ENCODE measurements at regions not wholly inside any gene's neighbourhood (a gene's known extent, or its start where the extent isn't known, plus 50 kb on each side); places are given as distances from the start of the nearest gene placed in this dataset.

- no peak for DNase-seq
- no peak overlapping the region for H3K9ac ChIP-seq (ENCODE audit: low read length)
- H3K4me1 ChIP-seq (ENCODE audit: low read length), result no peaks in the 10 kb centered on the region
- H3K27me3 ChIP-seq (ENCODE audit: low read length), result no peaks in the 10 kb centered on the region
- H3K4me2 ChIP-seq (ENCODE audit: low read depth, low read length, poor library complexity, severe bottlenecking), result no peak overlapping the region
- H4K20me1 ChIP-seq (ENCODE audit: insufficient read depth, low read depth, low read length), result no peaks in the 10 kb centered on the region
- no peaks in the 10 kb centered on the region for H3K9me3 ChIP-seq (ENCODE audit: low read length)
- H3K27ac ChIP-seq (ENCODE audit: low read length), result no peak overlapping the region
- no peaks in the 10 kb centered on the region for H3K36me3 ChIP-seq (ENCODE audit: insufficient read depth, low read length)
- H3K9me2 ChIP-seq (replicated peaks; ENCODE audit: insufficient read depth, low read length), result no peaks in the 10 kb centered on the region
- no peak overlapping the region for H3K4me3 ChIP-seq (ENCODE audit: low read length)
- H2AFZ ChIP-seq (ENCODE audit: low read length), result no peak overlapping the region
- H3K79me2 ChIP-seq (ENCODE audit: low read length), result no peaks in the 10 kb centered on the region
Measured at GRCh38 chr3:151935446-151935845, 62.0 kb downstream of the SUCNR1 start.

GRCh38 chr3:151940481-151940880 is 67.0 kb downstream of the SUCNR1 start:
- Histone ChIP-seq H3K9ac (ENCODE audit: low read length) (no peak overlapping the region), H3K9me3 (ENCODE audit: low read length) (no peaks in the 10 kb centered on the region), H3K27me3 (ENCODE audit: low read length) (no peaks in the 10 kb centered on the region), H2AFZ (ENCODE audit: low read length) (no peak overlapping the region), H3K4me2 (ENCODE audit: low read depth, low read length, poor library complexity, severe bottlenecking) (no peak overlapping the region), H3K27ac (ENCODE audit: low read length) (no peak overlapping the region), H3K4me1 (ENCODE audit: low read length) (no peaks in the 10 kb centered on the region), H3K9me2 (replicated peaks; ENCODE audit: insufficient read depth, low read length) (no peaks in the 10 kb centered on the region; the same call in 1 of the 2 replicates), H3K36me3 (ENCODE audit: insufficient read depth, low read length) (no peaks in the 10 kb centered on the region), H3K4me3 (ENCODE audit: low read length) (no peak overlapping the region), H4K20me1 (ENCODE audit: insufficient read depth, low read depth, low read length) (no peaks in the 10 kb centered on the region), H3K79me2 (ENCODE audit: low read length) (no peaks in the 10 kb centered on the region)
- DNase-seq, result no peak

- no peak overlapping the region for H2AFZ ChIP-seq (ENCODE audit: low read length)
- no peaks in the 10 kb centered on the region; the same call in 1 of the 2 replicates for H3K9me2 ChIP-seq (replicated peaks; ENCODE audit: insufficient read depth, low read length)
- H3K36me3 ChIP-seq (ENCODE audit: insufficient read depth, low read length), result no peaks in the 10 kb centered on the region
- no peak overlapping the region for H3K9ac ChIP-seq (ENCODE audit: low read length)
- H3K9me3 ChIP-seq (ENCODE audit: low read length), result no peaks in the 10 kb centered on the region
- no peaks in the 10 kb centered on the region for H3K27me3 ChIP-seq (ENCODE audit: low read length)
- no peak overlapping the region for H3K4me3 ChIP-seq (ENCODE audit: low read length)
- no peak overlapping the region for H3K27ac ChIP-seq (ENCODE audit: low read length)
- peak; percentile 27 for DNase-seq
- H3K4me1 ChIP-seq (ENCODE audit: low read length), result no peaks in the 10 kb centered on the region
- H3K4me2 ChIP-seq (ENCODE audit: low read depth, low read length, poor library complexity, severe bottlenecking), result no peak overlapping the region
- no peaks in the 10 kb centered on the region for H4K20me1 ChIP-seq (ENCODE audit: insufficient read depth, low read depth, low read length)
- H3K79me2 ChIP-seq (ENCODE audit: low read length), result no peaks in the 10 kb centered on the region
Measured at GRCh38 chr3:151943539-151943938, 70.1 kb downstream of the SUCNR1 start.

- no peaks in the 10 kb centered on the region for H3K36me3 ChIP-seq (ENCODE audit: insufficient read depth, low read length)
- H3K4me3 ChIP-seq (ENCODE audit: low read length), result no peak overlapping the region
- H3K4me1 ChIP-seq (ENCODE audit: low read length), result no peaks in the 10 kb centered on the region
- no peak for DNase-seq
- H3K9me3 ChIP-seq (ENCODE audit: low read length), result no peaks in the 10 kb centered on the region
- H3K4me2 ChIP-seq (ENCODE audit: low read depth, low read length, poor library complexity, severe bottlenecking), result no peak overlapping the region
- no peaks in the 10 kb centered on the region for H3K79me2 ChIP-seq (ENCODE audit: low read length)
- H3K27ac ChIP-seq (ENCODE audit: low read length), result no peak overlapping the region
- H3K9ac ChIP-seq (ENCODE audit: low read length), result no peak overlapping the region
- no peaks in the 10 kb centered on the region; the same call in 1 of the 2 replicates for H3K9me2 ChIP-seq (replicated peaks; ENCODE audit: insufficient read depth, low read length)
- no peaks in the 10 kb centered on the region for H4K20me1 ChIP-seq (ENCODE audit: insufficient read depth, low read depth, low read length)
- H2AFZ ChIP-seq (ENCODE audit: low read length), result no peak overlapping the region
- H3K27me3 ChIP-seq (ENCODE audit: low read length), result no peaks in the 10 kb centered on the region
Measured at GRCh38 chr3:151944356-151944755, 70.9 kb downstream of the SUCNR1 start.

GRCh38 chr3:151946606-151947005 is 73.2 kb downstream of the SUCNR1 start:
- no peaks in the 10 kb centered on the region for H3K79me2 ChIP-seq (ENCODE audit: low read length)
- H3K4me3 ChIP-seq (ENCODE audit: low read length), result no peak overlapping the region
- H3K36me3 ChIP-seq (ENCODE audit: insufficient read depth, low read length), result no peaks in the 10 kb centered on the region
- H3K9ac ChIP-seq (ENCODE audit: low read length), result no peak overlapping the region
- no peaks in the 10 kb centered on the region for H3K9me3 ChIP-seq (ENCODE audit: low read length)
- H3K27ac ChIP-seq (ENCODE audit: low read length), result no peak overlapping the region
- no peaks in the 10 kb centered on the region for H4K20me1 ChIP-seq (ENCODE audit: insufficient read depth, low read depth, low read length)
- H2AFZ ChIP-seq (ENCODE audit: low read length), result no peak overlapping the region
- H3K4me1 ChIP-seq (ENCODE audit: low read length), result no peaks in the 10 kb centered on the region
- H3K4me2 ChIP-seq (ENCODE audit: low read depth, low read length, poor library complexity, severe bottlenecking), result no peak overlapping the region
- no peak for DNase-seq
- H3K9me2 ChIP-seq (replicated peaks; ENCODE audit: insufficient read depth, low read length), result no peaks in the 10 kb centered on the region; the same call in 1 of the 2 replicates
- H3K27me3 ChIP-seq (ENCODE audit: low read length), result no peaks in the 10 kb centered on the region

- H3K4me2 ChIP-seq (ENCODE audit: low read depth, low read length, poor library complexity, severe bottlenecking), result no peak overlapping the region
- H3K27me3 ChIP-seq (ENCODE audit: low read length), result no peaks in the 10 kb centered on the region
- H3K36me3 ChIP-seq (ENCODE audit: insufficient read depth, low read length), result no peaks in the 10 kb centered on the region
Measured at GRCh38 chr3:151949706-151950105, 76.3 kb downstream of the SUCNR1 start.

GRCh38 chr3:151955356-151955755 is 81.9 kb downstream of the SUCNR1 start:
- Histone ChIP-seq H3K79me2 (ENCODE audit: low read length) (no peaks in the 10 kb centered on the region), H3K36me3 (ENCODE audit: insufficient read depth, low read length) (no peaks in the 10 kb centered on the region), H3K9me3 (ENCODE audit: low read length) (no peaks in the 10 kb centered on the region), H3K4me2 (ENCODE audit: low read depth, low read length, poor library complexity, severe bottlenecking) (no peak overlapping the region), H3K9me2 (replicated peaks; ENCODE audit: insufficient read depth, low read length) (no peaks in the 10 kb centered on the region), H3K27ac (ENCODE audit: low read length) (no peak overlapping the region), H3K4me3 (ENCODE audit: low read length) (no peak overlapping the region), H2AFZ (ENCODE audit: low read length) (no peak overlapping the region), H3K9ac (ENCODE audit: low read length) (no peak overlapping the region), H4K20me1 (ENCODE audit: insufficient read depth, low read depth, low read length) (no peaks in the 10 kb centered on the region), H3K4me1 (ENCODE audit: low read length) (no peaks in the 10 kb centered on the region), H3K27me3 (ENCODE audit: low read length) (no peaks in the 10 kb centered on the region)
- no peak for DNase-seq

More at GRCh38 chr3:151949706-151950105, 76.3 kb downstream of the SUCNR1 start:
- H3K9ac ChIP-seq (ENCODE audit: low read length), result no peak overlapping the region
- no peak overlapping the region for H3K27ac ChIP-seq (ENCODE audit: low read length)
- H3K4me3 ChIP-seq (ENCODE audit: low read length), result no peak overlapping the region
- no peaks in the 10 kb centered on the region for H3K4me1 ChIP-seq (ENCODE audit: low read length)
- H3K79me2 ChIP-seq (ENCODE audit: low read length), result no peaks in the 10 kb centered on the region
- no peak for DNase-seq
- no peaks in the 10 kb centered on the region for H4K20me1 ChIP-seq (ENCODE audit: insufficient read depth, low read depth, low read length)
- no peaks in the 10 kb centered on the region for H3K9me3 ChIP-seq (ENCODE audit: low read length)
- H2AFZ ChIP-seq (ENCODE audit: low read length), result no peak overlapping the region
- H3K9me2 ChIP-seq (replicated peaks; ENCODE audit: insufficient read depth, low read length), result no peaks in the 10 kb centered on the region; the same call in 1 of the 2 replicates

- Histone ChIP-seq H3K27ac (ENCODE audit: low read length) (no peak overlapping the region), H3K79me2 (ENCODE audit: low read length) (no peaks in the 10 kb centered on the region)
Measured at GRCh38 chr3:151960961-151961580, 87.6 kb downstream of the SUCNR1 start.

More at GRCh38 chr3:151960961-151961580, 87.6 kb downstream of the SUCNR1 start:
- Histone ChIP-seq H3K4me1 (ENCODE audit: low read length) (no peaks in the 10 kb centered on the region), H2AFZ (ENCODE audit: low read length) (no peak overlapping the region), H3K9me2 (replicated peaks; ENCODE audit: insufficient read depth, low read length) (no peaks in the 10 kb centered on the region), H4K20me1 (ENCODE audit: insufficient read depth, low read depth, low read length) (no peaks in the 10 kb centered on the region), H3K4me3 (ENCODE audit: low read length) (no peak overlapping the region), H3K9ac (ENCODE audit: low read length) (no peak overlapping the region), H3K27me3 (ENCODE audit: low read length) (no peaks in the 10 kb centered on the region), H3K9me3 (ENCODE audit: low read length) (no peaks in the 10 kb centered on the region), H3K36me3 (ENCODE audit: insufficient read depth, low read length) (no peaks in the 10 kb centered on the region), H3K4me2 (ENCODE audit: low read depth, low read length, poor library complexity, severe bottlenecking) (no peak overlapping the region)
- DNase-seq, result no peak
